ENCODE measurements at regions not wholly inside any gene's neighbourhood (a gene's known extent, or its start where the extent isn't known, plus 50 kb on each side); places are given as distances from the start of the nearest gene placed in this dataset.

DNA sequence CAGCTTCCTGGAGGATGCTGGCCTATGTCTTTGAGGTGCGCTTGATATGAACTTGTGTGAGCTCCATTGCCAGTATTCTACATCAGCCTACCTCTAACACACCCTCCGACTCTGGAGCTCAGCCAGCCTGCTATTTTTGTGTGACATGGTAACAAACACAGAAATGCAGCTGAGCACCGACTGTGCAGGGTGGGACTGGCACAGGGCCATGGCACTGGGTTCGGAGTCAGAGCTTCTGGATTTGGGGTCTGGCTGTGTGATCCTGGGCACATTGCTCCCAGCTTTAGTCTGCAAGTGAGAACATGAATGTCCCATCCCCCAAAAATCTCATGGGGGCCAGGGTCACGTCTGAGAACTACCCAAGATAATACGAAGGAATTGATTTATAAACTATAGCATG is 257.2 kb upstream of the CTBP2 start:
- TF ChIP-seq, protein P1, sequence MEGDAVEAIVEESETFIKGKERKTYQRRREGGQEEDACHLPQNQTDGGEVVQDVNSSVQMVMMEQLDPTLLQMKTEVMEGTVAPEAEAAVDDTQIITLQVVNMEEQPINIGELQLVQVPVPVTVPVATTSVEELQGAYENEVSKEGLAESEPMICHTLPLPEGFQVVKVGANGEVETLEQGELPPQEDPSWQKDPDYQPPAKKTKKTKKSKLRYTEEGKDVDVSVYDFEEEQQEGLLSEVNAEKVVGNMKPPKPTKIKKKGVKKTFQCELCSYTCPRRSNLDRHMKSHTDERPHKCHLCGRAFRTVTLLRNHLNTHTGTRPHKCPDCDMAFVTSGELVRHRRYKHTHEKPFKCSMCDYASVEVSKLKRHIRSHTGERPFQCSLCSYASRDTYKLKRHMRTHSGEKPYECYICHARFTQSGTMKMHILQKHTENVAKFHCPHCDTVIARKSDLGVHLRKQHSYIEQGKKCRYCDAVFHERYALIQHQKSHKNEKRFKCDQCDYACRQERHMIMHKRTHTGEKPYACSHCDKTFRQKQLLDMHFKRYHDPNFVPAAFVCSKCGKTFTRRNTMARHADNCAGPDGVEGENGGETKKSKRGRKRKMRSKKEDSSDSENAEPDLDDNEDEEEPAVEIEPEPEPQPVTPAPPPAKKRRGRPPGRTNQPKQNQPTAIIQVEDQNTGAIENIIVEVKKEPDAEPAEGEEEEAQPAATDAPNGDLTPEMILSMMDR (IDR thresholded peaks at IDR 0.05): no peak
- no peak for ATAC-seq
- no peak overlapping the region for H3K27ac ChIP-seq
- intact Hi-C loops (cut with DNase I): no loop called here
- no peak for DNase-seq
- no peaks in the 10 kb centered on the region for H3K4me1 ChIP-seq
- H3K36me3 ChIP-seq: no peaks in the 10 kb centered on the region
- no peak overlapping the region for H3K4me3 ChIP-seq
- peaks cover 0 to 29% (median 10%) of the 10 kb centered on the region in 7 donors for H3K27me3 ChIP-seq
- H3K9me3 ChIP-seq: peaks cover 0 to 4% (median 0%) of the 10 kb centered on the region in 11 donors
- 46 to 51% methylated on average over 6 of the region's 6 CpGs for WGBS, 2 donors

- Histone ChIP-seq H3K27me3 (peaks cover 0 to 29% (median 10%) of the 10 kb centered on the region in 7 donors), H3K4me3 (no peak overlapping the region), H3K9me3 (peaks cover 0 to 4% (median 0%) of the 10 kb centered on the region in 11 donors), H3K27ac (no peak overlapping the region), H3K36me3 (no peaks in the 10 kb centered on the region), H3K4me1 (no peaks in the 10 kb centered on the region)
- TF ChIP-seq, protein P1 (IDR thresholded peaks at IDR 0.05): no peak
- DNase-seq: no peak
- ATAC-seq: no peak
- WGBS, 2 donors: 73 to 84% methylated on average over 2 of the region's 2 CpGs
- intact Hi-C loops (cut with DNase I): no loop called here
These were observed 255.6 kb upstream of the CTBP2 start for GRCh38 chr10:125415964-125416363.

DNA sequence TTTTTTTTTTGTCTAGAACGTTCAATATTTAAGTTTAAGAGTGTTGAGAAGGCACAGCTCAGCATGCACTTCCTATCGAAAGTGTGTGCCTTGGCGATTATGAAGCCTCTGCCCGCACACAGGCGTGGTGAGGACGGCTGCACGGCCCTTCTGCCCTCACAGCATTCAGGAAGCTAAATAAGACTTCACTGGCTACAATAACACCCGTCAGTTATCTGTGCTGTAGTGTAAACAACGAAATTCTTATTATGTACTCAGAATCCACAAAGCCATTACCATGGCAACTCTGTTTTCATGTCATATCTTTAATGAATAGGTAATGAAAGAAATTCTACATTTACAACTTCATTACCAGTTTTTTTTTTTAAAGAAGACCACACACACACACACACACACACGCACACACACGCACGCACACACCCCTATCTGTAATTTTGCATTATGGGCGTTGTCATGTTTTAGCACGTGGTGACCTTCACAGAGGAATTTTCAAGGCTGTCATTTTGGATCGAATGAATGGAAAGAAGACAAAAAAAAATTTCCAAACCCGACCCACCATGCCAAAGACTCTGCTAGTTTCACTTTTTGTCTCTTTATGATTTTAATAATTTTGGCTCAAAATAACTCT is 254.8 kb upstream of the CTBP2 start:
- Histone ChIP-seq H3K36me3 (no peaks in the 10 kb centered on the region), H3K27me3 (peaks cover 0 to 29% (median 10%) of the 10 kb centered on the region in 7 donors), H3K4me3 (no peak overlapping the region), H3K4me1 (no peaks in the 10 kb centered on the region), H3K9me3 (peaks cover 0 to 4% (median 0%) of the 10 kb centered on the region in 11 donors), H3K27ac (no peak overlapping the region)
- DNase-seq (no peak), ATAC-seq (no peak)
- intact Hi-C loops (cut with DNase I): no loop called here
- TF ChIP-seq, protein P1 (IDR thresholded peaks at IDR 0.05): no peak
- WGBS, 2 donors: 42 to 55% methylated on average over 16 of the region's 16 CpGs

GRCh38 chr10:125411724-125412123 is 251.4 kb upstream of the CTBP2 start:
- no peak for ATAC-seq
- intact Hi-C loops (cut with DNase I): no loop called here
- no peak overlapping the region for H3K27ac ChIP-seq

More at GRCh38 chr10:125411724-125412123, 251.4 kb upstream of the CTBP2 start:
- Histone ChIP-seq H3K36me3 (no peaks in the 10 kb centered on the region), H3K27me3 (peaks cover 0 to 42% (median 23%) of the 10 kb centered on the region in 7 donors), H3K4me3 (no peak overlapping the region), H3K9me3 (peaks cover 0 to 2% (median 0%) of the 10 kb centered on the region in 11 donors), H3K4me1 (no peaks in the 10 kb centered on the region)
- 71 to 73% methylated on average over 2 of the region's 2 CpGs for WGBS, 2 donors
- TF ChIP-seq, protein P1 (IDR thresholded peaks at IDR 0.05): no peak
- no peak for DNase-seq
